Activated T-helper 1 cell treated with anti-CD3 and anti-CD28 coated beads, Interleukin-12 subunit alpha, Interleukin-12 subunit beta, Interleukin-2, Interleukin-4 antibody, amounts not matched to agents 30 ng/mL and 10 ng/mL and 1 ng/mL, durations not matched to agents 14 hours and 24 hours and 36 hours (primary cell): ENCODE measurements at regions not wholly inside any gene's neighbourhood (a gene's known extent, or its start where the extent isn't known, plus 50 kb on each side); places are given as distances from the start of the nearest gene placed in this dataset.

Experiments
- DNase-seq: peaks from one replicate; pipeline ENCODE4 v3.0.0; 2021; ENCODE audit warnings: low spot score
- H3K27ac Mint-ChIP-seq: one replicate; pipeline ENCODE4 v1.8.0; 2021; ENCODE audit warnings: mild to moderate bottlenecking, mixed read lengths
- H3K27me3 Mint-ChIP-seq: one replicate; pipeline ENCODE4 v1.8.0; 2022; ENCODE audit warnings: mild to moderate bottlenecking, moderate library complexity, mixed read lengths; ENCODE audit not compliant: insufficient read depth
- H3K36me3 Mint-ChIP-seq: one replicate; pipeline ENCODE4 v1.8.0; 2021; ENCODE audit warnings: low read depth, mixed read lengths
- H3K4me1 Mint-ChIP-seq: one replicate; pipeline ENCODE4 v1.8.0; 2021; ENCODE audit warnings: low read depth, mixed read lengths
- H3K4me3 Mint-ChIP-seq: one replicate; pipeline ENCODE4 v1.8.0; 2021; ENCODE audit warnings: mild to moderate bottlenecking, moderate library complexity, mixed read lengths
- H3K9me3 Mint-ChIP-seq: one replicate; pipeline ENCODE4 v1.8.0; 2021; ENCODE audit warnings: mixed read lengths
- intact Hi-C: fragments of 100-400 bp; cut with micrococcal nuclease; formaldehyde crosslinking; loops from one replicate; pipeline ENCODE4 v1.15.1; 2024

- no peaks in the 10 kb centered on the region for H3K27me3 Mint-ChIP-seq
- H3K27ac Mint-ChIP-seq, result no peak overlapping the region
- no peak for DNase-seq
- no peaks in the 10 kb centered on the region for H3K36me3 Mint-ChIP-seq
- H3K4me1 Mint-ChIP-seq, result no peaks in the 10 kb centered on the region
- intact Hi-C loops, result no loop called here
- H3K9me3 Mint-ChIP-seq, result no peaks in the 10 kb centered on the region
- no peak overlapping the region for H3K4me3 Mint-ChIP-seq
Measured at GRCh38 chr5:130270786-130271185, 366.5 kb downstream of the CHSY3 start.

GRCh38 chr5:130268489-130268888 lies 364.2 kb downstream of the CHSY3 start:
- no peak overlapping the region for H3K4me3 Mint-ChIP-seq
- no peak overlapping the region for H3K27ac Mint-ChIP-seq
- no peaks in the 10 kb centered on the region for H3K4me1 Mint-ChIP-seq
- no peaks in the 10 kb centered on the region for H3K36me3 Mint-ChIP-seq
- DNase-seq, result no peak
- no peaks in the 10 kb centered on the region for H3K9me3 Mint-ChIP-seq
- no peaks in the 10 kb centered on the region for H3K27me3 Mint-ChIP-seq
- intact Hi-C loops, result no loop called here

- H3K27me3 Mint-ChIP-seq, result no peaks in the 10 kb centered on the region
- intact Hi-C loops, result no loop called here
- H3K4me1 Mint-ChIP-seq, result no peaks in the 10 kb centered on the region
- no peak overlapping the region for H3K4me3 Mint-ChIP-seq
- no peak for DNase-seq
- H3K9me3 Mint-ChIP-seq, result no peaks in the 10 kb centered on the region
- no peak overlapping the region for H3K27ac Mint-ChIP-seq
- no peaks in the 10 kb centered on the region for H3K36me3 Mint-ChIP-seq
Measured at GRCh38 chr5:130267926-130268325, 363.7 kb downstream of the CHSY3 start.

GRCh38 chr5:130260481-130260880 lies 356.2 kb downstream of the CHSY3 start:
- no peak overlapping the region for H3K4me3 Mint-ChIP-seq
- no peaks in the 10 kb centered on the region for H3K36me3 Mint-ChIP-seq
- intact Hi-C loops, result no loop called here
- H3K9me3 Mint-ChIP-seq, result peaks cover 2% of the 10 kb centered on the region
- no peak overlapping the region for H3K27ac Mint-ChIP-seq
- no peaks in the 10 kb centered on the region for H3K4me1 Mint-ChIP-seq
- DNase-seq, result no peak
- no peaks in the 10 kb centered on the region for H3K27me3 Mint-ChIP-seq

GRCh38 chr5:130251931-130252330 lies 347.7 kb downstream of the CHSY3 start:
- Mint-ChIP-seq H3K4me1 (no peaks in the 10 kb centered on the region), H3K27me3 (no peaks in the 10 kb centered on the region), H3K27ac (no peak overlapping the region), H3K4me3 (no peak overlapping the region), H3K9me3 (peaks cover 7% of the 10 kb centered on the region), H3K36me3 (no peaks in the 10 kb centered on the region)
- intact Hi-C loops, result no loop called here
- DNase-seq, result no peak

- no peaks in the 10 kb centered on the region for H3K9me3 Mint-ChIP-seq
- no peaks in the 10 kb centered on the region for H3K27me3 Mint-ChIP-seq
- no peaks in the 10 kb centered on the region for H3K4me1 Mint-ChIP-seq
- intact Hi-C loops, result no loop called here
- H3K27ac Mint-ChIP-seq, result no peak overlapping the region
- no peaks in the 10 kb centered on the region for H3K36me3 Mint-ChIP-seq
- H3K4me3 Mint-ChIP-seq, result no peak overlapping the region
- DNase-seq, result no peak
Measured at GRCh38 chr5:130243641-130244040, 339.4 kb downstream of the CHSY3 start.

GRCh38 chr5:130237721-130238120 lies 333.5 kb downstream of the CHSY3 start:
- Mint-ChIP-seq H3K27ac (no peak overlapping the region), H3K36me3 (no peaks in the 10 kb centered on the region), H3K27me3 (no peaks in the 10 kb centered on the region), H3K9me3 (peaks cover 8% of the 10 kb centered on the region), H3K4me3 (no peak overlapping the region), H3K4me1 (no peaks in the 10 kb centered on the region)
- intact Hi-C loops, result no loop called here
- no peak for DNase-seq
